Transverse colon (tissue), 4 donors: ENCODE measurements at regions not wholly inside any gene's neighbourhood (a gene's known extent, or its start where the extent isn't known, plus 50 kb on each side); places are given as distances from the start of the nearest gene placed in this dataset.
A peak's percentile ranks its signal among the peaks of the same experiment; 100 is the strongest.

Experiments
- DNase-seq: peaks from one replicate; pipeline ENCODE4 v3.0.0-alpha.2; 2019
- H3K27ac ChIP-seq, 4 donors: fragments of 200-600 bp; sonication (generic); 2 replicates each; pipeline ENCODE4 v1.5.1; 2016 to 2018; ENCODE audit warnings: inconsistent platforms in 4 of 4
- H3K27me3 ChIP-seq: fragments of 200-600 bp; sonication (generic); 2 replicates; pipeline ENCODE4 v1.5.1; 2017; ENCODE audit warnings: inconsistent platforms
- H3K36me3 ChIP-seq, 4 donors: fragments of 200-600 bp; sonication (generic); 2 replicates each; pipeline ENCODE4 v1.5.1; 2017 to 2019; ENCODE audit warnings: inconsistent platforms in 4 of 4
- H3K4me1 ChIP-seq, 4 donors: fragments of 200-600 bp; sonication (generic); 2 replicates each; pipeline ENCODE4 v1.5.1; 2017 to 2020; ENCODE audit warnings: inconsistent platforms in 4 of 4
- H3K4me3 ChIP-seq, 4 donors: fragments of 200-600 bp; sonication (generic); 1 replicate in 1 of 4; 2 replicates in 3 of 4; pipeline versions ENCODE4 v1.5.1 to v1.6.1; 2017 to 2019; ENCODE audit warnings: inconsistent platforms in 4 of 4
- H3K9me3 ChIP-seq, 2 donors: fragments of 200-600 bp; sonication (generic); 2 replicates each; pipeline ENCODE4 v1.5.1; 2017 to 2019; ENCODE audit warnings: inconsistent platforms in 2 of 2
- CTCF ChIP-seq, 5 experiments: fragments of 200-600 bp in 3 of 5; fragments of 450-650 bp in 2 of 5; sonication (generic) in 3 of 5; IDR thresholded peaks; 1 replicate in 2 of 5; 2 replicates in 3 of 5; pipeline ENCODE4 v1.5.1; 2016 to 2017; ENCODE audit warnings: antibody characterized with exemption in 5 of 5, inconsistent platforms in 3 of 5, mild to moderate bottlenecking in 2 of 5, moderate library complexity in 1 of 5
- EP300 ChIP-seq: sonication (generic); formaldehyde crosslinking; IDR thresholded peaks from one replicate; pipeline ENCODE4 v1.6.1; 2017; ENCODE audit warnings: antibody characterized with exemption, low read depth
- POLR2A ChIP-seq: fragments of 450-650 bp; IDR thresholded peaks from one replicate; pipeline ENCODE4 v1.6.1; 2016; ENCODE audit warnings: antibody characterized with exemption, mild to moderate bottlenecking, moderate library complexity
- POLR2AphosphoS5 ChIP-seq, 3 donors: sonication (generic); formaldehyde crosslinking; IDR thresholded peaks; one replicate each; pipeline ENCODE4 v1.6.1; 2016; ENCODE audit warnings: antibody characterized with exemption in 3 of 3
- WGBS, 2 donors: methylation state at CpG; one replicate each; pipeline ENCODE4 v1.1.5; 2018; ENCODE audit warnings: low coverage in 1 of 2; 5-methylcytosine and 5-hydroxymethylcytosine counted together
- in situ Hi-C, 4 donors: fragments of 200-750 bp; cut with MboI; loops; one replicate each; pipeline versions ENCODE4 v1.15.0 to v1.15.1; 2017; ENCODE audit warnings: low sequenced_read_pairs in 3 of 4, low pct_ligation_motif_present in 1 of 4, low pct_unique_long_range_greater_than_20kb in 1 of 4
- intact Hi-C: fragments of 100-400 bp; cut with DNase I; formaldehyde crosslinking; loops from one replicate; pipeline ENCODE4 v1.15.1; 2023; ENCODE audit warnings: low total_unique reads

DNA sequence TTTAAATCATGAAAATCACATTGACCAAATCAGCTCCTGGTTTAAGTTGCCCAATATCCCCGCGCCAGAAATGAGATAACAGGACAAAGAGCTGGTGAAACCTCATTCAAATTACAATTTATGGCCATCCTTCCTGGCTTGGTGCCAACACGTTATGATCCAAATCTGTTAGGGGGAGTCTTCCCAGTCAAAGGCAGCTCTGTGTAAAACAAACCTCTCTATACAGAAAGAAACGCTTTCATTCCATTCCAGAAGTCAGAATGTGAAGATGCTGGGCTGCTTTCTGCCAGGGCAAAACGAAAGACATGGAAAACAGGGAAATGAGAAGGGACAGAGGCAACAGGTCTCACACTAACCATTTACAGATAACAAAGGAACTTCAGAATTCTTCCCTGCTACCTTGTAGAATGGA is 53.5 kb upstream of the TIAM1 start:
- intact Hi-C loops (no loop called here), in situ Hi-C loops (no loop called here)
- DNase-seq, result peak; percentile 18
- Histone ChIP-seq H3K27ac (no peak overlapping the region), H3K4me3 (no peak overlapping the region), H3K36me3 (no peaks in the 10 kb centered on the region), H3K27me3 (no peaks in the 10 kb centered on the region), H3K9me3 (no peaks in the 10 kb centered on the region), H3K4me1 (peaks cover 0 to 5% (median 0%) of the 10 kb centered on the region in 4 donors)
- WGBS, 2 donors, result 18 to 20% methylated on average over 2 to 5 of the region's 5 CpGs
- no peak for TF ChIP-seq CTCF (IDR thresholded peaks at IDR 0.05)
- TF ChIP-seq POLR2AphosphoS5 (IDR thresholded peaks at IDR 0.05), result no peak
- no peak for TF ChIP-seq POLR2A
- no peak for TF ChIP-seq EP300

DNA sequence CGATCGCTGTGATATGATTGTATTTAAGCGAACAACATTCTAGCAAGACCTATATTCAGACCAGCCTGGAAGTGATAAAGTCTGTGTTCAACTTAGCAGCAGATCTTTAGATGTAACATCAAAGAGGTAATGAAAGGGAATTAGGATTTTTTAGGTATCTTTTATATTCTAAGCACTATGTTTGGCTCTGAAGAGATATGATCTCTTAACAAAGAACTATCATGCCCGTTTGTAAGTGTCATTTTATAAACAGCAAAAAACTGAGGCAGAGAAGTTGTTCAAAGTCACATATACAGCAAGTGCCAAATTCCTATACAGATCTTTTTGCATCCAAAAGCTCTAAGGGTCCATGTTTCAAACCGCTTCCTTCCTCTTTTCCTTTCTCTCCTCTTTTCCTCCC is 53.0 kb upstream of the TIAM1 start:
- Histone ChIP-seq H3K27me3 (no peaks in the 10 kb centered on the region), H3K4me3 (no peak overlapping the region), H3K9me3 (no peaks in the 10 kb centered on the region), H3K36me3 (no peaks in the 10 kb centered on the region), H3K4me1 (peaks cover 0 to 5% (median 0%) of the 10 kb centered on the region in 4 donors), H3K27ac (no peak overlapping the region)
- in situ Hi-C loops, result no loop called here
- DNase-seq, result no peak
- WGBS, 2 donors, result 75 to 76% methylated on average over 5 of the region's 5 CpGs
- no peak for TF ChIP-seq EP300
- TF ChIP-seq POLR2A, result no peak
- TF ChIP-seq CTCF (IDR thresholded peaks at IDR 0.05), result no peak
- intact Hi-C loops, result no loop called here

GRCh38 chr21:31396399-31396798 is 52.3 kb upstream of the TIAM1 start:
- no peak overlapping the region for H3K27ac ChIP-seq
- intact Hi-C loops, result no loop called here

GRCh38 chr21:31395791-31396190 is 51.7 kb upstream of the TIAM1 start:
- no peak for DNase-seq
- no peak overlapping the region for H3K4me3 ChIP-seq
- no peak overlapping the region for H3K27ac ChIP-seq
- TF ChIP-seq POLR2AphosphoS5 (IDR thresholded peaks at IDR 0.05) (no peak), CTCF (IDR thresholded peaks at IDR 0.05) (no peak), EP300 (no peak), POLR2A (no peak)
- intact Hi-C loops, result no loop called here
- 76 to 100% methylated on average over 2 of the region's 2 CpGs for WGBS, 2 donors
- peaks cover 0 to 5% (median 0%) of the 10 kb centered on the region in 4 donors for H3K4me1 ChIP-seq
- in situ Hi-C loops, result no loop called here
- no peaks in the 10 kb centered on the region for H3K27me3 ChIP-seq
- no peaks in the 10 kb centered on the region for H3K9me3 ChIP-seq
- H3K36me3 ChIP-seq, result no peaks in the 10 kb centered on the region

More at GRCh38 chr21:31396399-31396798, 52.3 kb upstream of the TIAM1 start:
- TF ChIP-seq POLR2A (no peak), POLR2AphosphoS5 (IDR thresholded peaks at IDR 0.05) (no peak), CTCF (IDR thresholded peaks at IDR 0.05) (no peak), EP300 (no peak)
- Histone ChIP-seq H3K4me1 (peaks cover 0 to 5% (median 0%) of the 10 kb centered on the region in 4 donors), H3K27me3 (no peaks in the 10 kb centered on the region), H3K4me3 (no peak overlapping the region), H3K36me3 (no peaks in the 10 kb centered on the region), H3K9me3 (no peaks in the 10 kb centered on the region)
- DNase-seq, result no peak
- in situ Hi-C loops, result no loop called here
- WGBS, 2 donors, result 95 to 98% methylated on average over 4 of the region's 4 CpGs
